Colon (tissue), 2 donors: ENCODE measurements at regions not wholly inside any gene's neighbourhood (a gene's known extent, or its start where the extent isn't known, plus 50 kb on each side); places are given as distances from the start of the nearest gene placed in this dataset.
"Not testable (repeated sequence)": the region's sequence is repeated elsewhere in the genome, so short reads cannot be mapped to it uniquely, and the experiment has no call there.

Experiments used
- FAIRE-seq: peaks from 2 replicates; lab custom pipeline; 2012; peaks lifted over from hg19 to GRCh38; lab: Jason Lieb, UNC
- donor health status: control.
- donor health status: control.

DNA sequence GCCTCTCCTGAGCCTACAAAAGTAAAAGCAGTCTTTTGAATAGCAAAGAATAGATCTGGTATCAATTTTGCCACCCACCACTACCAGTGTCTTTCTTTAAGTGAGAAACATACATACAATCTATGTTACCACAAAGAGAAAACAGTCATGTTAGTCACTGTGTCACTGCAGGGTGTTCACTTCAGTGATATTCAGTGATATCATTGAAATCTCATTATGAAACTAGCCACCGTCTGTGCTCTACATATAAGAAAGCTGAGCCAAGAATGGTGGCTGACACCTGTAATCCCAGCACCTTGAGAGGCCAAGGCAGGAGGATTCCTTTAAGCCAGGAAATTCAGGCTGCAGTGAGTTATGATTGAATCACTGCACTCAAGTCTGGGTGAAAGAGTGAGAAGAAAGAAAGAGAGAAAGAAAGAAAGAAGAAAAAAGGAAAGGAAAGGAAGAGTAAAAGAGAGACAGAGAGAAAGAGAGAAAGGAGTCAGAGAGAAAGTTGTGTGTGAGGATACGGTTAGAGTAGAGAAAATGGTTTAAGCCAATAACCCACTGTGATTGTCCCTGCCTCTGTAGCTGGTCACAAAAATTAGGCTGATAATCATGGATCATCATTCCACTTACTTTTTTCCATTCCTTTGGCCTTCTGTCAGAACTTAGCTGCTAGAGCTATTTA lies 847.1 kb downstream of the FAM181B start:
- FAIRE-seq, result no peak

DNA sequence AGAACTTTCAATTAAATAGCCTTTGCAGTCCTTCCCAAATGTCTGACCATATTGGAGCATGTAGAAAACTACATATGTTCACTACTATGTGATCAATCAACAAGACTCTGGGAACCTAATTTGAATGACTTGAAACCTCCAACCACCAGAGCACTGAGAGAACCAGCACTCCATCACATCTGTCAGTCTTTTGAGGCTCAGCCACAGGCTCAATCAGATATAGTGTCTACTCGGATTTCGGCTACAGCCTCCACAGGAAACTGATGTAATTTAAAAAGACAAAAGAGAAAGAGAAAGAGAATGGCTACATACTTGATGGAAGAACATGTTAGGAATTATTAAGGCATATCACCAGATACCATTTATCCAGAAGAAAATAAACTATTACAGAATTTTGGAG lies 859.0 kb downstream of the FAM181B start:
- FAIRE-seq, result no peak

DNA sequence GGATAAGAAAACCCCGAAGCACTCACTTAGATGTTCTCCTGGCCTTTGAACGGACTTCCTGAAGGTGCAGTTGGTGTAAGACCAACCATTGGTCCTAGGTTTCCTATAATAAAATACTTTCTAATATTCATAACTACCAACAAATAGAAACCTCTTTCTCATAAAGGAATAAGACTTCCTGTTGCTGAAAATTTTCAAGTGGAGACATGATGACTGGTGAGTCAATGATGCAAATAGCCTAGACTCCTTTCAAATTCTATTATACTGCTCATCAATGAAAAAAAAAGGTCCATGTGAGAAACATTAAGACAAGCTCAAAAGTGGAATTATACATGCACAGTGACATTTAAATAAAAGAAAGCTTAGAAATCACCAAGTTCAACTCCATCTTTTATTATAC lies 862.8 kb downstream of the FAM181B start:
- FAIRE-seq, result no peak

DNA sequence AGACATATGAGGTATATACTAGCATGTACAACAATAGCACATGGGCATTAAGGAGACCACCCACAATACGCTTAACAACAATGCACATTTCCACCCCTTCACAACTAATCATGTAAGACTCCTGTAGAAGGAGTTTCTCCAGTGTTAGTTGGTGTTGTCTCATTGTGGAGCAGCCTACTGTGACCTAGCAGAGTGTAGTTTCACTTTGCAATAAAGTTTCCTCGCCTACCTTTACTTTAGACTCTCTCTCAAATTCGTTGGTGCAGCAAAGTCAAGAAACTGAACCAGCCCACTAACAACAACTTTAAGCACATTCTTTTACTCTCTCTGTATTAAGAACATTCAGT lies 863.6 kb downstream of the FAM181B start:
- FAIRE-seq, result no peak

DNA sequence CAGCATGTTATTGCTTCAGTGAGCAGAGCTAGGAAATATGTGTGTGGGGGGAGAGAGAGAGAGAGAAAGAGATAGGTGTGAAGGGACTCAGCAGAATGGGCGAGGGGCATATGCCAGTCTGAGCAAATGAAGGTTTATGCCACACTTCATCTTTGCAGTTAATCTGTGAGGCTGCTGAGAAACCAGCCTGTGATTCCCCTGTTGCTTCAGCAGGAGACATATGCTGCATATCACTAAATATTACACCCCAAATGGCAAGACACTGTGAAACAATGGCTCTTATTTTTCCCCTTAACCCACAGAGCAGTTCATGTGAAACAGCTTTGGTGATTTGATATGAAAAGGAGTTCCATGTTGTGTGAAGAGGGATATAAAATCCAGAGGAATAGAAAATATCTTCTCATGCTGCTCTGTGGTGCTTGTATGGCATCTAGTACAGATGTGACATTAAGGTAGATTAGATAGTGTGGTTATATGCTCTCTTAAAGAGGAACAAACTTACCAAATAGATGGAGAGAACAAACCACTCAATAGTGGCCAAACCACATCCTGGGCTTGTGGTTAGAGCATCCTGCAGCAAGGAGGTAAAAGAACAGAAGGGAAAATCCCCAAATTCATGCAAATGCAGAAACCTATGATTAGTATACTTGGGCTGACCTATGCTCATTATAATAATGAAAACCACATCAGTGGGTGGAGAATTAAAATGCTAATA lies 864.2 kb downstream of the FAM181B start:
- FAIRE-seq, result no peak

DNA sequence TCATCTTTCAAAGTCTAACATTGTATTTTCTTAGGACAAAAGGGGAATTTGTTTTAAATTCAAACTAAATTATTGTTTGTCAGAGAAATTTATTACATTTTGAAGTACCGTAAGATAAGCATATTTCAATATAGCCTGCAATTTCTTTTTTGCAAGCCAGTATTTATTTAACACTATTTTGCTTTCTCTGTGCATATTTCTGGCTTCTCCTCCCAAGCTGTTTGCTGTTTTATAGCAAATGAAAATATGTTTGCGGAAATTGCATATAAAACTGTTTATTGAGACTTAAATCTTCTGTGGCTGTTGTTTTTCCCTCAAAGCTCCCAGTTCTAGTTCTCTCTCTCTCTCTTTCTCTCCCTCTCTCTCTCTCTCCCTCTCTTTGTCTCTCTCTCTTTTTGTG lies 866.8 kb downstream of the FAM181B start:
- no peak for FAIRE-seq

DNA sequence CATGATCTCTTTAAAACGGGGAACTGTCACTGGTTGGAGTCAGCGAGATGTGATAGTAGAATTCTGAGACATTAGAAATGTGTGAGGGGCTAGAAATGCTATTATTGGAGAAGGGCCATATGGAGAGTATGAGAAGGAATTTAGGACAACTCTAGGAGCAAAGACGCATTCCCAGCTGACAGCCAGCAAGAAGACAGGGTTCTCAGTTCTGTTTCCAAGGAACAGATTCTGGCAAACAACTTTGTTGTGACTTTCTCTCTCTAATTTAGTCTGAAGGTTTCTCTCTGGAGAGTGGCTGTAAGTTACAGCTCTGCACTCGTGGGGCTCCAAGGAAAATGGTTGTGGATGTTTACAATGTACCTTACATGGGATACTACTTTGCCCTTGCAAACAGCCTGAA lies 876.3 kb downstream of the FAM181B start:
- FAIRE-seq, result no peak

DNA sequence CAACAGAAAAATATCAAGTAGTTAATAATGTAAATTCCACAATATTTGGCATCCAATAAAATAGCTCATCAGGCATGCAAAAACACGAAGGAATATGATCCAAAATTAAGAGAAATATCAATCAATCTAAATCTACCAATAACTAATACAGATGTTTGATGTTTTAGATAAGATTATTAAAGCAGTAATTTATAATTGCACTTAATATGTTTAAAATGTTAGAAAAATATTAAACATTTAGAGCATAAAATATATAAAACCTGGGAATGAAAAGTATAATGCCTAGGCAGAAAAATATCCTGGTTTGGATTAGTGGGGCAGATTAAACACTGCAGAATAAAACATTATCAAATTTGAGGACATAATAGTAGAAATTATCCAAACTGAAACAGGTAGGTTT lies 879.9 kb downstream of the FAM181B start:
- FAIRE-seq, result peak; percentile 38

DNA sequence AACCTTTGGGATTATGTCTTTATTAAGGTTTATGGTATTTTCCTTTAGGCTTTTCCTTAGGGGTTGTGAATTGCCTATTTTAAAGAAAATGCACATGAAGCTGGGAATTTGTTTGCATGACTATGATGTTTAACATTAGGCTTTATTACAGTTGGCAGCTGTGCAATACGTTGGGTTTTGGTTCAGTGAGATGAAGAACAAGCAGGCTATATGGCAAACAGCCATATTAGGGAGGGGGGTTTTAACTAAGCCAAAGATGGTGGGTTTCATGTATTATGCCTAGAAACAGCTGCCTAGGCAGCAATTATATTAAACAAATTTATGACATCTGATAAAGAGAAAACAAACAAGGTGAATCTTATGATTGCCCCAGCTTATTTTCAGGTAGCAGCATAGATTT lies 880.8 kb downstream of the FAM181B start:
- no peak for FAIRE-seq

DNA sequence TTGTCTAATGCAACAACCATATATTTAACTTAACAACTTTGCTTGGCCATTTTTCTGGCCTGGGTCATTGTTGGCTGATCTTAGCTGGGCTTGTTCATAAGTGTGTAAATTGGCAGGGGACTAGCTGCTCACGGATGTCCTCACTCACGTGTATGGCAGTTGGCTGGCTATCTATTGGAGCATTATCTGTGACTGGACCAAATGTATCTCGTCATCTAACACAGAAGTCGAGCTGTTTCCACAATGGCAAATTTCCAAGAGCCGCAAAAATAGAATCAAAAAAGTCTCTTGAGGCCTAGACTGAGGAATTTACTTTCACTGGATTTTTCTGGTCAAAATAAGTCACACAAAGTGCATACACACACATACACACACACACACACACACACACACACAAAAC lies 893.3 kb downstream of the FAM181B start:
- no peak for FAIRE-seq

DNA sequence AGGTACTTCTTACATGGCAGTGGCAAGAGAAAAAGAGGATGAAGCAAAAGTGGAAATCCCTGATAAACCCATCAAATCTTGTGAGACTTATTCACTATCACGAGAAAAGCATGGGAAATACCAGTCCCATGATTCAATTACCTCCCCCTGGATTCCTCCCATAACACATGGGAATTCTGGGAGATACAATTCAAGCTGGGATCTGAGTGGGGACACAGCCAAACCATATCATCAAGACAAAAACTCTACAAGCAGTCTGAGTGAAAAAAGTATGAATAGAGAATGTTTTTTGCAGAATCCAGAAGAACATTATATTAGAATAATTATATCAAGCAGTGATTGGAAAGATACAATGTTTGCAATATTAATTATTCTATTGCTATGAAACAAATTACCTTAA lies 893.7 kb downstream of the FAM181B start:
- FAIRE-seq, result no peak

DNA sequence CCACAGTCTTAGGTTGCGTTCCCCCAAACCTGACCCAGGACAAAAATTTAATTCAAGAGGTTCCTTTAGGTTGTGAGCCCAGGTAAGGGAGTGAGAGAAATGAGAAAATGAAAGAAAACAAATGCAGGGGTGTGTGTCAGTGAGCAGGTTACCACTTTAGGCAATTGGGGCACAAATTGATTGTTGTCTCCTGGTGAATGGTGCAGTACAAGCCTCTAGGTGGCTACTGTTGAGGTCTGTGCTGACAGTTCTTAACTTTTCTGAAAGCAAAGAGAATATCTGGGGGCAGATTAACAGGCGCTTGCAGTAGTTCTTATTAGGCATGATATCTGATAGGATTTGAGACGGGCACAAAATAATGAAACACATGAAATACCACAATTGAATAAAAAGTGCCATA lies 894.6 kb downstream of the FAM181B start:
- no peak for FAIRE-seq

DNA sequence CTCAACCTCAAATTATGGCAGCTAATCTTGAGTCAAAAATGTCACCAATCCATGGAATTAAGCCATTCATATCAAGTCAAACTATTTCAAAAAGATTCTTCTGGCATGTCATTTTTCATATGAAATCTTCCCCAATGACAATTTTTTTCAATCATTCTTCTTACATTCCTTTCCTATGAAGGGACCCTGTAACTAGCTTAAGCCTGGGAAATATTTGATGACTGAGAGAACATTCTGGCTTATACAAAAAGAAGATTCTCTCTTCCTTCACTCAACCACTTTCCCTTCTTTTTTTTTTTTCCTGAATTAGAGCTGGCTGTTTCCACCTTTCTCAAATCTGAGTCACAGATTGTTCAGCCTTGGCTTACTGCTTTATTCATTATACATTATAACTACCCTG lies 903.7 kb downstream of the FAM181B start:
- FAIRE-seq, result no peak

DNA sequence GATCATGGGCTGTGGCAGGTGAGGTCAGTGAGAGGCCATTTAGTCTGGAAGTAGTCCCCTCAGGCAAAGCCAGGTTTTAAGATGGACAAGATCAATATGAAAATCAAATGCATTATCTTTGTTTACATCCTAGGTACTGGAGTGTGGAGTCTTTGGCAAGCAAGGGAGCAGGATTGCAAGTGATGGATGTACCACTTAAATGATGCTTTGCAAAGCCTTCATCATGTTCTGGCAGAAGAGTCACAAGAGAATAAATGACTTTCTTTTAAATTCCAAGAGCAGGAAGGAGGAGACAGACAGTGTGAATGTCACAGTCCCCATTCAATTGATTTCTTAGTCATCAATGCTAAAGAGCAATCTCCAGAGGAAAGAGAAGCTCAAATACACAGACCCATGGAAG lies 908.3 kb downstream of the FAM181B start:
- FAIRE-seq, result no peak

DNA sequence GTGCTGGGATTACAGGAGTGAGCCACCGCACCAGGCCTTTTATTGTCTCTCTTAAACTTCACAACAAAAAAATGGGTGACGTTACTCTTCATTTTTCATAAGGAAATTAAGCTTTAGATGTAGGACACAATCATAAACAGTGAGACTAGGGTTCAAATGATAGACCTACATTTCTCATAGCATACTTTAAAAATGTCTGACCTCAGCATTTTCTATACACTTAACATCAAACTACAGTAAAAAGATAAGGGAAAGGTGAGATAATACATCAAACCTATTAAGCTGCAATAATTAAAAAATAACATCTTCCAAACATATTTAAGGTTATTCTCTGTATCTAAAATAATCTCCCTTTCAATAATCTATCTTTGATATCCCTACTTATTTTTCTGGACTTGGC lies 914.2 kb downstream of the FAM181B start:
- no peak for FAIRE-seq

DNA sequence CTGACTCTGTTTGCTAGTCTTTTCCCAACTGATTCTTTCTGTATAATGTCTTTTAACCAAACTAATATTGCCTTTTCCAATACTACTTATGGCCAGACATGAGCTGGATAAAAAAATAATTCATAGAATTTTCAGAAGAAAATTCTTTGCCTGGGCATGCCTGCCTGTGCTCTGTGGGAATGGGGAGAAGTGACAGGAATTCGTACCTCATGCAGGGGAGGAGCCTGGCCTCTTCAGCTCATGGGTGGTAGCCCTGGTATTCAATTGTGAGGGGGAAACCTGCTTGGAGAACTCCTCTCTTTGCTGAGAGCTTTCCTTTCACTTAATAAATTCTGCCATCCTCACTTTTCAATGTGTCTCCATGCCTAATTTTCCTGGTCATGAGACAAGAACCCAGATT lies 928.8 kb downstream of the FAM181B start:
- FAIRE-seq, result no peak

DNA sequence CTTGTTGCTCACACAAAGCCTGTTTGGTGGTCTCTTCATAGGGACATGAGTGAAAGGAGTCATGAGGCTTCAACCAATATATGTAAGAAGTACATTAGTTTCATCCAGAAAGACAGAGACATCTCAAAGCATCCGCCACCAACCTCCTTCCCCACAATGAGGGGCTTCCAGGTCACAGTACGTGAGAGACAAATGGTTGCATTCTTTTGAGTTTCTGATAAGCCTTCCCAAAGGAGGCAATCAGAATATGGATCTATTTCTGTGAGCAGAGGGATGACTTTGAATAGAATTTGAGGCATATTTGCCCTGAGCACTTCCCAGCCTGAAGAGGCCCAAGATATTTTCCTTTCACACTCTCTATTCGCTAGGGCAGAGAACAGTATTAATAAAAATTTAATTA lies 931.1 kb downstream of the FAM181B start:
- FAIRE-seq, result no peak

DNA sequence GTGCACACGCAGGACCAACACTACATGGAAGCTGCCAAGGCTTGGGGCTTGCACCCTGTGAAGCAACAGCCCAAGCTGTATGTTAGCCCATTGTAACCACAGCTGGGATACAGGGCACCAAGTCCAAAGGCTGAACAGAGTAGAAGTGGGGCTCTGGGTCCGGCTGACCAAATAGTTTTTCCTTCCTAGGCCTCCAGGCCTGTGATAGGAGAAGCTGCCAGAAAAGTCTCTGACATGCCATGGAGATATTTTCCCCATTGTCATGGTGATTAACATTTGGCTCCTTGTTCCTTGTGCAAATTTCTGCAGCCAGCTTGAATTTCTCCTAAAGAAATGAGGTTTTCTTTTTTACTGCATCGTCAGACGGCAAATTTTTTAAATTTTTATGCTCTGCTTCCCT lies 941.2 kb downstream of the FAM181B start:
- FAIRE-seq, result no peak

DNA sequence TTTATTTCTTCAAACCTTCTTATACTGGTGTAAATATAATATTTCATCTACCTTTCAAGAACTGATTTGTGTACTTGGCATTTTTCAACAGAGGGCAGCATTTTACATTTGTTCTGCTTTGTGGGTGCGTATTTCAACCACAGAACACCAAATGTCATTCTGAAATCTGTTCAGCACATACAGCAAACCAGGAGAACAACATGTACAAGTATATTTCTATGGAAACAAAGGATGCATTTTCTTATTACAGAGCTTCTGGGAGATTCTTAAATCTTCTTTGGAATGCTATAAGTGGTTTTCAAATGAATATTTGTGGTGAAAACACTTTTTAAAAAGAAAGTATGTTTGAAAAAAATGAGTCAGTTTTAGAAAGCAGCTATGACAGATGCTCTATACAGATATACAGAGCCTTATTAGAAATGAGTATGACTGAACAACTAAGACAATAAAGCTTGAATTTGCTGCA lies 946.0 kb downstream of the FAM181B start:
- no peak for FAIRE-seq

DNA sequence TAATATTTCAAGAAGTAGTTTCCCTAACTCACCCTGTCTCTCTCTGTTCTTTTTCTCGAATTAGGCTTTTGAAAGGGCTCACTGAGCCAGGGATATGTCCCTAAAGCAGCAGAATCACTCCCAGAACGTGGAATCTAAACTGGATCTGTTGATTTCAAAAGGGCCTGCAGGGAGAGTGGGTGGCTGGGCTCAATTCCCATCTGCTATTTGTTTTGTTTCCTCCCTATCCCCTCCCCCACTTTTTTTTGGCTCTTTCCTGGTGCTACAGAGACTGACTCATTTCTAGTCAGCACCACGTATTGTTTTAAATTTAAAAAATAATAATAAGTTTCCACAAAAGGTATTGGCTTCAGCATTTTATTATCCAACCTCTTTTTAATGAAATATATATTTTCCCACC lies 961.5 kb downstream of the FAM181B start:
- no peak for FAIRE-seq

DNA sequence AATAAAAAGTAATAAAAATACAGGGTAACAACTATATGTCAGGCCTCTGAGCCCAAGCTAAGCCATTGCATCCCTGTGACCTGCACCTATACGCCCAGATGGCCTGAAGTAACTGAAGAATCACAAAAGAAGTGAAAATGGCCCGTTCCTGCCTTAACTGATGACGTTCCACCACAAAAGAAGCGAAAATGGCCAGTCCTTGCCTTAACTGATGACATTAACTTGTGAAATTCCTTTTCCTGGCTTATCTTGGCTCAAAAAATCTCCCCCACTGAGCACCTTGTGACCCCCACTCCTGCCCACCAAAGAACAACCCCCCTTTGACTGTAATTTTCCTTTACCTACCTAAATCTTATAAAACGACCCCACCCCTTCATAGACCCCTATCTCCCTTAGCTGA lies 963.8 kb downstream of the FAM181B start:
- not testable (repeated sequence) for FAIRE-seq

DNA sequence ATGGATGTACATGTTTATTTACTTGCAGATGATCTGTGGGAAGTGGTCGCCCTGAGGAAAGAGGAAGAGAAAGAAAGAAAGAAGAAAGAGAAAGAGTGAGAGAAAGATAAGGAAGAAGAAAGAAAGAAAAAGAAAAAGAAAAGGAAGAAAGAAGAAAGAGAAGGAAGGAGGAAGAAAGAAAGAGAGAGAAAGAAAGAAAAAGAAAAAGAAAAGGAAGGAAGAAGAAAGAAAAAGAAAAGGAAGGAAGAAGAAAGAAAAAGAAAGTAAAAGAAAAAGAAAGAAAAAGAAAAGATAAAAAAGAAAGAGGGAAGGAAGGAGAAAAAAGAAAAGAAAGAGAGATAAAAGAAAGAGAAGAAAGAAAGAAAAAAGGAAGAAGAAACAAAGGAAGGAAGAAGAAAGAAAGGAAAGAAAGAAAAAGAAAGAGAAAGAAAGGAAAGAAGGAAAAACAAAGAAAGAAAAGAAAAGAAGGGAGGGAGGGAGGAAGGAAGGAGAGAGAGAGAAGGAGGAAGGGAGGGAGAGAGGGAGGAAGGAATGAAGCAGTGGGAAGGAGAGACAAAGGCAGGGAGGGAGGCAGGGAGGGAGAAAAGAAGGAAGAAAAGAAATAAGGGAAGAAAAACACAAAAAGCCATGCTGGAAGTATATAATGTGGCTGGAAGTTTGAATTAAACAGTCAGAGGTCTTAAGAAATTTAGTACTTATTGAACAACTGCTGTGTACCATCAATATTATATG lies 976.6 kb downstream of the FAM181B start:
- no peak for FAIRE-seq

DNA sequence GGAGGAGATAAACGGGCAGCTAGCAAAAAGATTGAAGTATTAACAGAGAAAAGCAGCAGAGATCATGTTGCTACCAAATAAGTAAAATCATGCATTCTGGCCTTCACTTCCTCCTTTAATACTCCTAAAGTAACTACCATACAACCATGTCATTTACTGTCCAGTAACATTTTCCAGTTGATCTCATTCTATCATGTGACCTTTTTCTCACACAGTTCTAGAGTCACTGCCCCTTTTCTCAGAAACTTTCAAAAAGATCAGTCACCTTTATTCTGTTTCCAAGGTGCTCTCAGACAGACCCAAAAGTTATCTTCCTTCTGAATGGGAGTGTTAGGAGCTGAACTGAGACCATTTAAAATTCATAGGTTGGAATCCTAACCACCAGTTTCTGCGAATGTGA lies 984.4 kb downstream of the FAM181B start:
- FAIRE-seq, result no peak
